ENCODE measurements at regions not wholly inside any gene's neighbourhood (a gene's known extent, or its start where the extent isn't known, plus 50 kb on each side); places are given as distances from the start of the nearest gene placed in this dataset.

- Mint-ChIP-seq H3K27ac (no peak overlapping the region), H3K4me3 (no peak overlapping the region), H3K9me3 (no peaks in the 10 kb centered on the region), H3K36me3 (ENCODE audit: low read depth) (no peaks in the 10 kb centered on the region), H3K27me3 (ENCODE audit: low read depth) (no peaks in the 10 kb centered on the region), H3K4me1 (ENCODE audit: low read depth) (no peaks in the 10 kb centered on the region)
- no peak for DNase-seq (ENCODE audit: low spot score)
Observed at GRCh38 chr18:70500748-70501147, 211.9 kb downstream of the SOCS6 start.

- Mint-ChIP-seq H3K27ac (no peak overlapping the region), H3K27me3 (ENCODE audit: low read depth) (no peaks in the 10 kb centered on the region), H3K9me3 (no peaks in the 10 kb centered on the region), H3K4me1 (ENCODE audit: low read depth) (no peaks in the 10 kb centered on the region), H3K4me3 (no peak overlapping the region), H3K36me3 (ENCODE audit: low read depth) (no peaks in the 10 kb centered on the region)
- DNase-seq (ENCODE audit: low spot score) = no peak
Observed at GRCh38 chr18:70499218-70499691, 210.4 kb downstream of the SOCS6 start.

GRCh38 chr18:70496353-70497294 is 207.8 kb downstream of the SOCS6 start:
- Mint-ChIP-seq H3K4me1 (ENCODE audit: low read depth) (no peaks in the 10 kb centered on the region), H3K4me3 (no peak overlapping the region), H3K27ac (no peak overlapping the region), H3K27me3 (ENCODE audit: low read depth) (no peaks in the 10 kb centered on the region), H3K36me3 (ENCODE audit: low read depth) (no peaks in the 10 kb centered on the region), H3K9me3 (no peaks in the 10 kb centered on the region)
- DNase-seq (ENCODE audit: low spot score) = no peak

GRCh38 chr18:70494524-70494923 is 205.7 kb downstream of the SOCS6 start:
- DNase-seq (ENCODE audit: low spot score) = no peak
- H3K4me1 Mint-ChIP-seq (ENCODE audit: low read depth) = no peaks in the 10 kb centered on the region

GRCh38 chr18:70493461-70493860 is 204.6 kb downstream of the SOCS6 start:
- H3K36me3 Mint-ChIP-seq (ENCODE audit: low read depth) = no peaks in the 10 kb centered on the region
- H3K4me3 Mint-ChIP-seq = no peak overlapping the region
- no peaks in the 10 kb centered on the region for H3K4me1 Mint-ChIP-seq (ENCODE audit: low read depth)
- no peak for DNase-seq (ENCODE audit: low spot score)
- H3K27me3 Mint-ChIP-seq (ENCODE audit: low read depth) = no peaks in the 10 kb centered on the region
- H3K9me3 Mint-ChIP-seq = no peaks in the 10 kb centered on the region
- no peak overlapping the region for H3K27ac Mint-ChIP-seq

More at GRCh38 chr18:70494524-70494923, 205.7 kb downstream of the SOCS6 start:
- H3K36me3 Mint-ChIP-seq (ENCODE audit: low read depth) = no peaks in the 10 kb centered on the region
- H3K27ac Mint-ChIP-seq = no peak overlapping the region
- no peak overlapping the region for H3K4me3 Mint-ChIP-seq
- no peaks in the 10 kb centered on the region for H3K9me3 Mint-ChIP-seq
- H3K27me3 Mint-ChIP-seq (ENCODE audit: low read depth) = no peaks in the 10 kb centered on the region

GRCh38 chr18:70491734-70492348 is 203.0 kb downstream of the SOCS6 start:
- H3K27ac Mint-ChIP-seq = no peak overlapping the region
- H3K36me3 Mint-ChIP-seq (ENCODE audit: low read depth) = no peaks in the 10 kb centered on the region
- H3K4me1 Mint-ChIP-seq (ENCODE audit: low read depth) = no peaks in the 10 kb centered on the region
- no peaks in the 10 kb centered on the region for H3K27me3 Mint-ChIP-seq (ENCODE audit: low read depth)
- no peaks in the 10 kb centered on the region for H3K9me3 Mint-ChIP-seq
- H3K4me3 Mint-ChIP-seq = no peak overlapping the region
- DNase-seq (ENCODE audit: low spot score) = peak; percentile 24

GRCh38 chr18:70489986-70490933 is 201.4 kb downstream of the SOCS6 start:
- DNase-seq (ENCODE audit: low spot score) = no peak
- Mint-ChIP-seq H3K36me3 (ENCODE audit: low read depth) (no peaks in the 10 kb centered on the region), H3K9me3 (no peaks in the 10 kb centered on the region), H3K4me1 (ENCODE audit: low read depth) (no peaks in the 10 kb centered on the region), H3K27me3 (ENCODE audit: low read depth) (no peaks in the 10 kb centered on the region), H3K27ac (no peak overlapping the region), H3K4me3 (no peak overlapping the region)

- Mint-ChIP-seq H3K4me3 (no peak overlapping the region), H3K27me3 (ENCODE audit: low read depth) (no peaks in the 10 kb centered on the region)
Observed at GRCh38 chr18:70489571-70489970, 200.7 kb downstream of the SOCS6 start.

GRCh38 chr18:70469916-70470315 is 181.1 kb downstream of the SOCS6 start:
- Mint-ChIP-seq H3K36me3 (ENCODE audit: low read depth) (no peaks in the 10 kb centered on the region), H3K4me3 (no peak overlapping the region), H3K27me3 (ENCODE audit: low read depth) (no peaks in the 10 kb centered on the region), H3K9me3 (no peaks in the 10 kb centered on the region), H3K27ac (no peak overlapping the region), H3K4me1 (ENCODE audit: low read depth) (no peaks in the 10 kb centered on the region)
- no peak for DNase-seq (ENCODE audit: low spot score)

More at GRCh38 chr18:70489571-70489970, 200.7 kb downstream of the SOCS6 start:
- Mint-ChIP-seq H3K27ac (no peak overlapping the region), H3K36me3 (ENCODE audit: low read depth) (no peaks in the 10 kb centered on the region), H3K9me3 (no peaks in the 10 kb centered on the region), H3K4me1 (ENCODE audit: low read depth) (no peaks in the 10 kb centered on the region)
- DNase-seq (ENCODE audit: low spot score) = no peak

GRCh38 chr18:70468861-70469547 is 180.2 kb downstream of the SOCS6 start:
- Mint-ChIP-seq H3K4me3 (no peak overlapping the region), H3K27me3 (ENCODE audit: low read depth) (peaks cover 7% of the 10 kb centered on the region), H3K27ac (no peak overlapping the region), H3K9me3 (no peaks in the 10 kb centered on the region), H3K36me3 (ENCODE audit: low read depth) (no peaks in the 10 kb centered on the region), H3K4me1 (ENCODE audit: low read depth) (peaks cover 3% of the 10 kb centered on the region)
- no peak for DNase-seq (ENCODE audit: low spot score)

GRCh38 chr18:70464343-70465114 is 175.7 kb downstream of the SOCS6 start:
- peak; percentile 8 for DNase-seq (ENCODE audit: low spot score)
- Mint-ChIP-seq H3K9me3 (no peaks in the 10 kb centered on the region), H3K36me3 (ENCODE audit: low read depth) (no peaks in the 10 kb centered on the region), H3K27ac (no peak overlapping the region), H3K27me3 (ENCODE audit: low read depth) (peaks cover 26% of the 10 kb centered on the region), H3K4me3 (peak overlapping the region; percentile 70), H3K4me1 (ENCODE audit: low read depth) (peaks cover 3% of the 10 kb centered on the region)

GRCh38 chr18:70463085-70463484 is 174.2 kb downstream of the SOCS6 start:
- no peak for DNase-seq (ENCODE audit: low spot score)
- peaks cover 26% of the 10 kb centered on the region for H3K27me3 Mint-ChIP-seq (ENCODE audit: low read depth)
- no peaks in the 10 kb centered on the region for H3K36me3 Mint-ChIP-seq (ENCODE audit: low read depth)
- H3K9me3 Mint-ChIP-seq = no peaks in the 10 kb centered on the region
- H3K4me1 Mint-ChIP-seq (ENCODE audit: low read depth) = peaks cover 3% of the 10 kb centered on the region
- no peak overlapping the region for H3K4me3 Mint-ChIP-seq
- H3K27ac Mint-ChIP-seq = no peak overlapping the region

GRCh38 chr18:70462078-70462439 is 173.2 kb downstream of the SOCS6 start:
- Mint-ChIP-seq H3K27me3 (ENCODE audit: low read depth) (peaks cover 26% of the 10 kb centered on the region), H3K4me1 (ENCODE audit: low read depth) (peaks cover 3% of the 10 kb centered on the region), H3K9me3 (no peaks in the 10 kb centered on the region), H3K36me3 (ENCODE audit: low read depth) (no peaks in the 10 kb centered on the region), H3K4me3 (no peak overlapping the region), H3K27ac (no peak overlapping the region)
- no peak for DNase-seq (ENCODE audit: low spot score)

All from T-helper 2 cell treated with Interferon-gamma antibody and Interleukin-4, amounts not matched to agents 5 μg/mL and 100 μg/mL, for 36 hours (primary cell).